GM19372 (cell line): ENCODE measurements at regions not wholly inside any gene's neighbourhood (a gene's known extent, or its start where the extent isn't known, plus 50 kb on each side); places are given as distances from the start of the nearest gene placed in this dataset.

Experiments
- ATAC-seq: cut with Tn5 transposase; IDR thresholded peaks from one replicate; pipeline ENCODE4 v1.9.1; 2021; ENCODE audit warnings: mild to moderate bottlenecking, low read depth, moderate library complexity; ENCODE audit not compliant: unreplicated experiment

- no peak for ATAC-seq
These were observed 81.4 kb downstream of the ZNF608 start for GRCh38 chr5:124665035-124665434.

- no peak for ATAC-seq
These were observed 82.2 kb downstream of the ZNF608 start for GRCh38 chr5:124664287-124664686.

DNA sequence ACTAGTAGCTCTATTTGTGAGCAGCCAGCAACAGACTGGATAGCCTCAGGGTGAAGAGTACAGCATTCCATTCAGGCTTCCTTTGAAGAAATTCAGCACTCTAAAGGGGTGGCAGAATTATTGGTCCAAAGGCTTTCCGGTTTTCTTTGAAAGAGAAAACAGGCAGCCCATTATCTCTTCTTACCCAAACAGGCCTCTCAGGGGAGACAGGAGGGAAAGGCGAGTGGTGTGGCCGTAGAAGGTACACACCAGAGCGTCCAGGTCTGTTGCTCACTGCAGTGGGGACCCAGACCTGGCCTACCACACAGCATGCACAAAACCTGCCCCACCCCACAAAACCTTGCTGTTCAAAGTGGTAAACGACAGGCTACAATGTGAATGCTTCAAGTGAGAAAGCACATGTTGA, 83.3 kb downstream of the ZNF608 start:
- ATAC-seq = no peak

- ATAC-seq = no peak
These were observed 84.2 kb downstream of the ZNF608 start for GRCh38 chr5:124662181-124662781.

DNA sequence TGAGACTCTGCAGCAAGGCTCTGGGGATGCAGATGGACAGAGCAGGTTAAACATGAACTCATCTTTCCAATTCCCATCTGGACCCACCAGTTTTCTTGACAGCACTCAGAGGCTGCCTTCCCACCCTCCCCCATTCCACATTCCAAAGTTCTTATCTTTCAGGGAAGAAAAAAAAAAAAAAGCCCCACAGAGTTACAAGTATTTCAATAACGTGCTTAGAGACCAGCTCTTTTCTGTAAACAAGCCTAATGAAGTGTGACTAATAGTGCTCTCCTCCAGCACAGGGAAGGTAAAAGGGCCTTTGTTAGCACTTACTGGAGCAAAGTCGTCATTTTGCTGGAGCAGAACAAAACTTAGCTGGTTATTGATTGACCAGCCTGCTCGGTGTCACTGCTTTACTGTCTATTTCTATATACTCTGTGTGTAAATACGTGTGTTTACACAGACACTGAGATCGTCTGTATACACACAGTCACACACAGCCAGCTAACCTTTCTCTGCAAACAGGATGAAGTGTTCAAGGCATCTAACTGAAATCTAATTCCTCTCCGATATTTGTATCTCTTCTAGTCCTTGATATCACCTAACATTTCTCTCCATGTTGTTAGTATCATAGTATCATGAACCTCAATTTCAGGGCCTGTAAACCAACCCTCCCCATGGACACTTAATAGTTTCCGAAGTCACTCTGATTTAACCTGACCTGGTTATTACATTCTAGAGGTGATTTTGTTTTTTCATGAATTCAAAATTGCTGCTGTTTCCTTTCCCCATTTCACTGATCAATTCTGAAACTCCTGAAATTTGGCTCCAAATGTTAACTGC, 84.9 kb downstream of the ZNF608 start:
- ATAC-seq = no peak

DNA sequence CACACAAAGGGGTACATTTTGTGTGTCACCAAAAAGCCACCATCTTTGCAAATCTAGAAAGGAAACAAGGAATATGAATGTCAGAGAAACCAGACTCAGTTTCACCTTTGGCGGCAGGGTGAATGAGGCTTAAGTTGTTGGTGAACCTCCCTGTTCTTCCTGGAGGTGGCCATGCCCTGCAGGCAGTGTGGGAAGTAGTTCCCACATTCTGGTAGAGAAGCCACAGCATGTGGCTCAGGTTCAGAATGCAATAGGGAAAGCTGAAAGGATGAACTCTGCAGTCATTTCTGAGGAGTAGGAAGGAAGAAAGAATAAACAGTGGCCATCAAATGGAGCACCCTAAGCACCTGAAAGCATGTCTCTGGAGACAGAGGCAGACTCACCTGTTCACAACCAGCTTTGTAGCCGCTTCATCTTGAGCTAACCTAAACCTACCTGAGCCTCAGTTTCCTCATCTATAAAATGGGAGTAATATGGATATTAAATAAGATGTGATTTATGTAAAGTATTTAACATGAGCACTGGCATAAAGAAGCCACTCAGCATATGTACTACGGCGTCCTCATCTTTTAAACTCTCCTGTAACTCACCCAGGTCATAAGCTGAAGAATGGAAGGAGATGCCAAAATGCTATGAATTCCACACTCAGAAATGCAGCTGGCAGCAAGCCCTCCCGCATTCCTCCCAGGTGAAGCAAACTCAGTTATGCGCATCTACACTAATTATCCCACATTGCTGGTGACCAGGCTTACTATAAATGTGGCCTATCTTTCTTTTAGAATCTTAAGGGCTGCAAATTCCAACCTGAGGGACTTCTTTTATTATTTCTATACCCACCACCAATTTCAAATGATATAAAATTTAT, 86.0 kb downstream of the ZNF608 start:
- no peak for ATAC-seq

DNA sequence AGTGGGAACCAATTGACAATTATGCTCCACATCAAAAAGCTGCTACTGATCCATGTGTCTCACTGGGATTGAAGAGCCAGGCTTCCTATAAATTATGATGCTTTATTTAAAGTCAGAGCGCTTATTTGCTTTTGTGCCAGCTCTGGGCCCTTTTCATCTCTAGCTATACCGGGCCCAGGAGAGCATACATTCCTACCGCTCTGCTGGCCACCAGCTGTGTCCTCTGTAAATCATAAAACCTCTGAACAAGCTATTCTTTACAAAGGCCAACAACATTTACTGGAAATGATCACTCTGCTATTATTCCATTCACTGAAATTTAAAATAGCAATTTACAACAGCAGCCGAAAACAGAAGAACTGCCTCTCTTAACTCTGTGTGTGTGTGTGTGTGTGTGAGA, 86.6 kb downstream of the ZNF608 start:
- no peak for ATAC-seq

DNA sequence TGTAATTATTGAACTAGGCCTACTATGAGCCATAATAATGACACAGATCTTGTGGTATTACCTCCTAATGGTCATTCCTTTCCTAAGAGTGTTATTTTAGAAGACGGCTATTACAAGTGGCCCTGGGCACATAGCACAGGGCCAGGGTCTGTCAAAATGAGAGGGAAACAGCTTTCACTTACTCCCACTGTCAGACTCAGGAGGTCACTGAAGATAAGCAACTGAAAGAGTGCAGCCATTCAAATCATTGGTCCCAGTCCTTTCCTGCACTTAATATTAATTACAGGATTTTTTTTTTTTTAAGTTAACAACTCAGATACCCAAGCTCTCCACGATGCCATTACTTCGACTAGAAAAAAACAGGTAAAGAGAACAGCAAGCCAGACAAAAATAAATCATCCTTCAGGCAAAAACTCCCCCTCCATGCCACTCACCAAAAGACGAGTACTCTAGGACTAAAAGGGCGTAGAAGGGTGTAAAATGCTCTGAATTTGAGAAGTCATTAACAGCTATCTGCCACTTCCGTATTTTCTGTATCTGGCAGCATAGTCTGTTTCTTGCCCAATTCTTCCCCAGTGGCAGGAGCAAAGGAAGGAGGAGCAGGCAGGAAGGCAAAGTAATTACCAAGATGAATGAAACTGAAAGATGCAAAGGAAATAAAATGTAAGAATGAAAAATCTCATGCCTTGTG, 87.4 kb downstream of the ZNF608 start:
- no peak for ATAC-seq

DNA sequence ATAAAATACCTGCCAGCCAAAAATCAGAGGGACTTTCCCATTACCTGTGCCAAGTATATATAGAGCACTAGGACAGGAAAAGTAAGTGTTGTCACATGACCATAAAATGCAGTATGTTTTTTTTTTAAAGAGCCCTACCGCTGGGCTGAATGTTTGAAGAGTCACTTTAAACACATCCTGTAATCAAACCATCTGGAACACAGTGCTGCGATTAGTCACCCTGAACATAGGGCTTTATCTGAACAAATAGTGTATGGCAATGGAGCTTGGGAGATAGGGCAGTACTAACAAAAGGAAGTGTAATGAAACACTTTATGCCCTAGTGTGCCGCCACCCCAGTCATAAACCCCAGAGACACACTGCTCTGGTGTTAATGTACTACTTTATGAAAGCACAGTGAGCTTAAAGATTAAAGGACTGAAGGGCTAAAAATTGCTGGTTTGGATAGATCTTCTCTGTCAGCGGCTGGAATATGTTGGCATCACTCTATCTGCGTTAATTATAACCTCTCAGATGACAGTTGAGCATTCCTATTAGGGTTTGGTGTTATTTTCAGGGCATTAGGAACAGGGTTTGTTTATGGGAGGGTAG, 90.4 kb downstream of the ZNF608 start:
- no peak for ATAC-seq

GRCh38 chr5:124655251-124655917, 91.1 kb downstream of the ZNF608 start:
- no peak for ATAC-seq

DNA sequence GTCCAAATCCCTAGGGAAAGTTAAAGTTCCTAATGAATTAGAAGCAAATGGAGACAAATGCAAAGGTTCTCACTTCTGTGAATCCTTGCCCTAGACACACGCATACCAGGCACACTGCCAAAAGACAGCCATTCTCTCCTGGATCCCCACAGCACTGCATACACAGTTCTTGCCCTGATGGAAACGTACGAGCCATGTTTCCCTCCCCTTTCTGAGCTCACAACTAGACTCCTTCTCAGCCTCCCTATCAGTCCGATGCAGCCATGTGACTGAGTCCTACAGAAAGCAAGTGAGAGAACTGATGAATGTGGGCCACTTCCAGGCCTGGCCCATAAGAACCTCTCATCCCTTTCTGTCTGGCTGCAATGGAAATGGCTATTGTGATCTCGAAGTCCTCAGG, 92.0 kb downstream of the ZNF608 start:
- ATAC-seq = no peak

DNA sequence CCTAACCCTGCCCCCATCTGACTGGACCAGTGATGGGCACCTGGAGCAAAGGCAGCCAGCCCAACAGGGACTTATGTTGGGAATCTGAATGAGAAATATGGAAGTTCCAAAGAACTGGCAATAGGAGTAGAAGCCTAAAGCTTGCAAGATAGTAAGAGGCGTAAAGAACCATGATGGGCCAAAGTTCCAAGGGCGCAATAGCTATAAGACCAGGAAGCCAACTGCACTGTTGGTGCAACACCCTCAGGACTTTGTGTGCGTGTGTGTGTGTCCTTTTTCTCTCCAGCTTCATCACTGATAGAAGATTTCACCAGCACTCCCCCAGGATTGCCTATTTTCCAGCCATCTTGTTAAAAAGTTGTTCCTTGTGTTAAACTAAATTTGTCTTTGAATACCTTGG, 92.8 kb downstream of the ZNF608 start:
- no peak for ATAC-seq

DNA sequence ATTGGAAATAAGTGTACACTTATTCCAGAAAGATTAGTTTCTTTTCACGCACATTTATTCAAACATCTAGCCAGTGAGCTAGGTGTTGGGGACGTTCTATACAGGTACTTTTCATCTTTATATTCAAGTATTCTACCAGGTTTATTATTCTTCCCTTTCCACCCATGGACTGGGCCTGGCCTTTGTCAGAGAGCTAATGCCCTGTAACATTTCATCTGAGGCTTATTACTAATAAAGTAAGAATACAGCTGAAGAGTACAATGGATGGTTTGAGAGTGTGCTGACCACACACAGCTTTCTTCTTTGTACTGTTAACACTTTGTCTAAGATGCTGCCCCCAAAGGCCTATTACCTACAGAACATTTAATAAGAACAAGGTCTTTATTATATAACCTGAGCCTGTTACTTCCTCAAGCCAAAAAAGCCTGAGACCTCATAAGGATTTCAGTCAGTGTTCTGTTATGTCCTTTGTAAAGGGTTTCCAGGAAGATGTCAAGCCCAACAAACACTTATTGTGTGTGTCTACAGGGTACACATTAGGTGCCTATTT, 93.5 kb downstream of the ZNF608 start:
- ATAC-seq = no peak

- ATAC-seq = no peak
These were observed 94.0 kb downstream of the ZNF608 start for GRCh38 chr5:124652514-124652819.

DNA sequence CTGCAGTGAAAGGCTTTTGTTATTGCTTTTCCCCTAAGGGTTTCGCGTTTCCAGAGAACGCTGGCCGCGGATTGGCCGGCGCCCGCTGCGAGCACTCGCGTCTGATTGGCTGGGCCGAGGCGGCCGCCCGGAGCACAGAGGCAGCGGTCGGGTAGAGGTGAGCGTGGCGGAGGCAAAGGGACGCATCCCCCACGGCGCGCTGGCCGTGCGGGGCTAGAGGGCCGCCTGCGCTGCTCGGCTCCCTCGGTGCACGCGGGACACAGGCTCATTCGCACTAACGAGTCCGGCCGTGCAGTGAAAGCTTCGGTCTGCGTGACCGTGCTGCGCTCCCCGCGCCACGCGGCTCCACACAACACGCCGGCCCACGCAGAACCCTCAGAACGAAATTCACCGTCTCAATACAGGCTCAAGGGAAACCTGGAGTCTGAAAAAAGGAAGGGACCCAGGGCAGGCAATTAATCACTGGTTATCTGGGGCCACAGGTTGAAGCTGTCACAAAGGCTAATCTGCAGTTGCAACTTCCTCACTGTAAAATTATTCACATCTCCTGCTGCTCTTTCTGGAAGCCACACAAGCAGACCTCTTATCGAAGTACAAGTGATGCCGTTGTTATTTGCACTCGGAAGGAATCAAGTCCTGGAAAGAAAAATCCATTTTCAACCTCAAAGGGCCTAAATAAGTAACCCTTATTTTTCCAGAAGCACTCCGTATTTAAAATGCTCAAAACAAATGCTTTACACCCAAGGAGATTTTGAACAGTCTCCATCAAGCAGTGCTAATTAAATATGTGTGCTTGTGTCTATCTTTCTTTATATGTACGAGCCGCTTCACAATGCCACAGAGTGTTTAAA, 94.6 kb downstream of the ZNF608 start:
- peak; percentile 24 for ATAC-seq

DNA sequence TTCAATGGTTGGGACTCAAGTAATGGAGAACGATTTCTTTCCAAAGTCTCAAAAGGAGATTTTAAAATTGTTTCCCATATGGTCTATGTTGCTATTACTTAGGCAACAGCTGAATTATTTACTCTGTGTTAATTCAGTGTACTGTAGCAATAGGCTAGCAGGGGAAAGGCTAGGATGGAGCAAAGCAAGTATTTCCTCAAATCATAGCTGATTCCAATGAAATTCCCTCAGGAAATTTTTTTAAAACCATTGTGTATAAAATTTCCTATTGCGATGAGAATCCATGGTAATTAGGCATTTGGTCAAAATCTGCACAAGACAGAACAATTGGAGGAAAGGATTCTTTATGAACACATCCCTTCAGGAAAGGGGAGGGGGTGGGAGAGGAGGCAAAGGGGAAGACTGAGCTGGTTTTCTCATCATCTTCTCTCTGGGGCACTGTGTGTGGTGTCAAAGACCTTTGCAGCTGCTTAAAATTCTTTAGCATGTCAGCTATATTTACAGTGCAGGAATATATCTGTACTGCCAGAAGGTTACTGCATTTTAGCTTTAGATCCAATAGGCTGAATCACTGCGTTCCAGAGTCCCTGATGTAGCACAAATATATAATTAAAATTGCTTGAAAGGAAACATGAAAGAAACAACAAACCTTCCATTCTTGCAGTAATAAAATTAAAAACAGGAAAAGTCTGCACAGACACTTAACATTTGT, 95.3 kb downstream of the ZNF608 start:
- no peak for ATAC-seq

DNA sequence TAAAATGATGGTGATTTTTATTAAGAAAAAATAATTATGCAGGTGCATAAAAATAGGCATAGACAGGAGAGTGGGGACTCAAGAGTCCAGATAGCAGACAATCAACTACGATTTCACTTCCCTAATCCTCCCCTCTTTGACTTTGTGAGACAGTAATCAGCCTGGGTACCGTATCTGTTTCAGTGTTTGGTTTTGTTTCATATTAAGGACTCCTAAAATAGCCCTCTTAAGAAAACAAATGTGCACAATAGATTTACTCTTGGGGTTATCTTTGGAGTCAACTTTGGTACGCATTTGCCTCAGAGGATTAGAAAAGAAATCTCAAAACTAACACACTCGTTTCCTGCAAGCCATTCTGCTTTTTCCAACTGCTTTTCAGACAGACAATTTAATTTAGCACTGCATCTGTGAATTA, 96.3 kb downstream of the ZNF608 start:
- peak; percentile 55 for ATAC-seq

- ATAC-seq = peak; percentile 75
These were observed 96.8 kb downstream of the ZNF608 start for GRCh38 chr5:124649491-124650146.
